NCI-H526 (cell line): ENCODE measurements at regions not wholly inside any gene's neighbourhood (a gene's known extent, or its start where the extent isn't known, plus 50 kb on each side); places are given as distances from the start of the nearest gene placed in this dataset.

ENCODE experiments used
- DNase-seq, 2 experiments: peaks; one replicate each; lab custom pipeline; 2025; lab: John Stamatoyannopoulos, UW

GRCh38 chrX:109312757-109313156 lies 169.1 kb downstream of the GUCY2F start:
- peak in 1 of 2 experiments; percentile 23 for DNase-seq

GRCh38 chrX:109310031-109310430 lies 171.9 kb downstream of the GUCY2F start:
- DNase-seq, result no peak

GRCh38 chrX:109301177-109301576 lies 180.7 kb downstream of the GUCY2F start:
- DNase-seq, result no peak

- DNase-seq, result no peak
Measured at GRCh38 chrX:109300415-109300814, 181.5 kb downstream of the GUCY2F start.

GRCh38 chrX:109299091-109299490 lies 182.8 kb downstream of the GUCY2F start:
- no peak for DNase-seq

- DNase-seq, result no peak
Measured at GRCh38 chrX:109294097-109294814, 187.6 kb downstream of the GUCY2F start.

- DNase-seq, result no peak
Measured at GRCh38 chrX:109283870-109284269, 198.0 kb downstream of the GUCY2F start.

- no peak for DNase-seq
Measured at GRCh38 chrX:109281483-109282275, 200.2 kb downstream of the GUCY2F start.

- no peak for DNase-seq
Measured at GRCh38 chrX:109274806-109275205, 207.1 kb downstream of the GUCY2F start.

GRCh38 chrX:109270580-109271484 lies 211.1 kb downstream of the GUCY2F start:
- DNase-seq, result no peak

GRCh38 chrX:109268340-109268739 lies 213.5 kb downstream of the GUCY2F start:
- no peak for DNase-seq

- DNase-seq, result no peak
Measured at GRCh38 chrX:109266034-109266433, 215.9 kb downstream of the GUCY2F start.

- DNase-seq, result no peak
Measured at GRCh38 chrX:109264878-109265277, 217.0 kb downstream of the GUCY2F start.

- no peak for DNase-seq
Measured at GRCh38 chrX:109261279-109261678, 220.6 kb downstream of the GUCY2F start.

GRCh38 chrX:109252789-109253188 lies 229.1 kb downstream of the GUCY2F start:
- DNase-seq, result no peak

GRCh38 chrX:109218761-109219160 lies 263.1 kb downstream of the GUCY2F start:
- no peak for DNase-seq

- no peak for DNase-seq
Measured at GRCh38 chrX:109199726-109200125, 282.2 kb downstream of the GUCY2F start.

- DNase-seq, result no peak
Measured at GRCh38 chrX:109190542-109190941, 291.3 kb downstream of the GUCY2F start.

GRCh38 chrX:109187473-109188168 lies 294.3 kb downstream of the GUCY2F start:
- no peak for DNase-seq

GRCh38 chrX:109186939-109187338 lies 294.9 kb downstream of the GUCY2F start:
- DNase-seq, result no peak

- no peak for DNase-seq
Measured at GRCh38 chrX:109184506-109185139, 297.3 kb downstream of the GUCY2F start.
